Esophagus squamous epithelium (tissue), 4 donors: ENCODE measurements at regions not wholly inside any gene's neighbourhood (a gene's known extent, or its start where the extent isn't known, plus 50 kb on each side); places are given as distances from the start of the nearest gene placed in this dataset.

Source experiments
- CTCF ChIP-seq, 6 experiments: fragments of 450-650 bp in 4 of 6; fragments of 200-600 bp in 2 of 6; sonication (generic) in 2 of 6; IDR thresholded peaks; one replicate each; pipeline ENCODE4 v1.5.1; 2016 to 2019; ENCODE audit warnings: antibody characterized with exemption in 6 of 6, mild to moderate bottlenecking in 4 of 6, moderate library complexity in 4 of 6
- POLR2A ChIP-seq, 4 donors: fragments of 450-650 bp; IDR thresholded peaks; one replicate each; pipeline ENCODE4 v1.6.1; 2017; ENCODE audit warnings: antibody characterized with exemption in 4 of 4, mild to moderate bottlenecking in 4 of 4, moderate library complexity in 3 of 4

- no peak for TF ChIP-seq CTCF (IDR thresholded peaks at IDR 0.05)
- no peak for TF ChIP-seq POLR2A (IDR thresholded peaks at IDR 0.05)
Measured at GRCh38 chr18:59063912-59064311, 75.8 kb upstream of the SEC11C start.
